ENCODE measurements at regions not wholly inside any gene's neighbourhood (a gene's known extent, or its start where the extent isn't known, plus 50 kb on each side); places are given as distances from the start of the nearest gene placed in this dataset.

- no peak overlapping the region for H3K27ac ChIP-seq (ENCODE audit: low read length)
- H3K9me3 ChIP-seq = no peaks in the 10 kb centered on the region
- Mint-ChIP-seq H3K27me3 (peaks cover 0 to 8% of the 10 kb centered on the region in 2 donors), H3K9me3 (peaks cover 0 to 3% (median 0%) of the 10 kb centered on the region in 3 donors), H3K36me3 (no peaks in the 10 kb centered on the region), H3K4me3 (no peak overlapping the region), H3K27ac (no peak overlapping the region), H3K4me1 (no peaks in the 10 kb centered on the region)
- POLR2A ChIA-PET = no interaction called here
- ATAC-seq (replicated peaks in 1 of 4) (no peak), DNase-seq (no peak)
- CTCF ChIA-PET = no interaction called here
- no peaks in the 10 kb centered on the region for H3K36me3 ChIP-seq (ENCODE audit: control insufficient read depth in 2 of 2, extremely low read depth in 1 of 2, insufficient read depth in 1 of 2, low read length in 1 of 2)
- no peaks in the 10 kb centered on the region for H3K4me1 ChIP-seq (ENCODE audit: control insufficient read depth in 1 of 2, extremely low read depth in 1 of 2, insufficient read depth in 2 of 2, low read length in 2 of 2)
- H3K4me3 ChIP-seq (ENCODE audit: control insufficient read depth in 1 of 2, extremely low read depth in 1 of 2, low read length in 1 of 2) = no peak overlapping the region
- 71% methylated on average over 1 of the region's 5 CpGs for WGBS (ENCODE audit: insufficient coverage)
- no peaks in the 10 kb centered on the region for H3K27me3 ChIP-seq (replicated peaks in 1 of 2; ENCODE audit: control insufficient read depth in 2 of 2, extremely low read depth in 1 of 2, insufficient read depth in 2 of 2, low read length in 1 of 2)
These were observed 132.3 kb upstream of the RND3 start for GRCh38 chr2:150619607-150620330.

DNA sequence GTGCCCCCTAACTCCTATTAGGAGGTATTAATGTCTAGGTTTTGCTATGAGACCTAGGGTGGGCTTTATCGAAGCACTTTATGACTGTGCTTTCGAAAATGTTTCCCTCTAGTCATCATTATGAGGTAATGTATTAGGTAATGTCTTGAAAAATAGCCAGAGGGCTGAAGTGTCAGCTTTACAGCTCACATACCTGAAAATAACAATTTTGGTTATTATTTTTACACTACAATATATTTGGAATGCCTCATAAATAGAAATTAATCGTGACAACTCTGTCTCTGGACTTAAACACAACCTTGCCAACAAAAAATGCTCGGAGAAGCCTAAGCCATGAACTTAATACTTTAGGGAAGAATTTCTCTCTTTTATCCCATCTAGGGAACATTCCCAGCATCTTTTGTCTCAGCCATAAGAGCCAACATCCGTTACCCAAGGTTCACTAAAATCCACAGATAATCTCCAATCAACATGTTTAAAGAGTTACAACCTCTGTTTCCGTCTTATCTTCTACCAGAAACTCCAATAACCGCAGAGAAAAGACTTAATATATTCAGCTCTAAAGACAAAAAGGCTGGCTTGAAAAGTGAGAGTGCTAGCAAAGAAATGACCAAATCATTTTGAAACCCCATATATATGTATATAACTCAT, 130.9 kb upstream of the RND3 start:
- Mint-ChIP-seq H3K36me3 (no peaks in the 10 kb centered on the region), H3K4me1 (no peaks in the 10 kb centered on the region), H3K4me3 (no peak overlapping the region), H3K9me3 (no peaks in the 10 kb centered on the region), H3K27me3 (peaks cover 0 to 8% of the 10 kb centered on the region in 2 donors), H3K27ac (no peak overlapping the region)
- Histone ChIP-seq H3K27me3 (replicated peaks in 1 of 2; ENCODE audit: control insufficient read depth in 2 of 2, extremely low read depth in 1 of 2, insufficient read depth in 2 of 2, low read length in 1 of 2) (no peaks in the 10 kb centered on the region), H3K36me3 (ENCODE audit: control insufficient read depth in 2 of 2, extremely low read depth in 1 of 2, insufficient read depth in 1 of 2, low read length in 1 of 2) (no peaks in the 10 kb centered on the region), H3K4me3 (ENCODE audit: control insufficient read depth in 1 of 2, extremely low read depth in 1 of 2, low read length in 1 of 2) (no peak overlapping the region), H3K9me3 (no peaks in the 10 kb centered on the region), H3K27ac (ENCODE audit: low read length) (no peak overlapping the region), H3K4me1 (ENCODE audit: control insufficient read depth in 1 of 2, extremely low read depth in 1 of 2, insufficient read depth in 2 of 2, low read length in 2 of 2) (no peaks in the 10 kb centered on the region)
- ATAC-seq (replicated peaks in 1 of 4) = no peak
- DNase-seq = no peak
- ChIA-PET CTCF (no interaction called here), POLR2A (no interaction called here)
- 70% methylated on average over 2 of the region's 7 CpGs for WGBS (ENCODE audit: insufficient coverage)

GRCh38 chr2:150617351-150617978, 130.0 kb upstream of the RND3 start:
- ATAC-seq (replicated peaks in 1 of 4) (no peak), DNase-seq (no peak)
- no peak overlapping the region for H3K4me3 ChIP-seq (ENCODE audit: control insufficient read depth in 1 of 2, extremely low read depth in 1 of 2, low read length in 1 of 2)
- H3K4me1 Mint-ChIP-seq = no peaks in the 10 kb centered on the region
- no peaks in the 10 kb centered on the region for H3K36me3 ChIP-seq (ENCODE audit: control insufficient read depth in 2 of 2, extremely low read depth in 1 of 2, insufficient read depth in 1 of 2, low read length in 1 of 2)
- H3K9me3 Mint-ChIP-seq = no peaks in the 10 kb centered on the region
- no peaks in the 10 kb centered on the region for H3K9me3 ChIP-seq
- ChIA-PET POLR2A (no interaction called here), CTCF (no interaction called here)
- no peak overlapping the region for H3K27ac ChIP-seq (ENCODE audit: low read length)
- H3K27ac Mint-ChIP-seq = no peak overlapping the region
- no peaks in the 10 kb centered on the region for H3K27me3 ChIP-seq (replicated peaks in 1 of 2; ENCODE audit: control insufficient read depth in 2 of 2, extremely low read depth in 1 of 2, insufficient read depth in 2 of 2, low read length in 1 of 2)
- H3K27me3 Mint-ChIP-seq = peaks cover 0 to 11% of the 10 kb centered on the region in 2 donors
- no peaks in the 10 kb centered on the region for H3K36me3 Mint-ChIP-seq
- WGBS (ENCODE audit: insufficient coverage) = 54% methylated on average over 3 of the region's 6 CpGs
- no peak overlapping the region for H3K4me3 Mint-ChIP-seq
- no peaks in the 10 kb centered on the region for H3K4me1 ChIP-seq (ENCODE audit: control insufficient read depth in 1 of 2, extremely low read depth in 1 of 2, insufficient read depth in 2 of 2, low read length in 2 of 2)

GRCh38 chr2:150612957-150613710, 125.7 kb upstream of the RND3 start:
- Mint-ChIP-seq H3K4me3 (no peak overlapping the region), H3K27me3 (peaks cover 0 to 5% of the 10 kb centered on the region in 2 donors), H3K4me1 (no peaks in the 10 kb centered on the region), H3K27ac (no peak overlapping the region), H3K9me3 (no peaks in the 10 kb centered on the region), H3K36me3 (no peaks in the 10 kb centered on the region)
- Histone ChIP-seq H3K36me3 (ENCODE audit: control insufficient read depth in 2 of 2, extremely low read depth in 1 of 2, insufficient read depth in 1 of 2, low read length in 1 of 2) (no peaks in the 10 kb centered on the region), H3K27ac (ENCODE audit: low read length) (no peak overlapping the region), H3K9me3 (no peaks in the 10 kb centered on the region), H3K4me1 (ENCODE audit: control insufficient read depth in 1 of 2, extremely low read depth in 1 of 2, insufficient read depth in 2 of 2, low read length in 2 of 2) (no peaks in the 10 kb centered on the region), H3K4me3 (ENCODE audit: control insufficient read depth in 1 of 2, extremely low read depth in 1 of 2, low read length in 1 of 2) (no peak overlapping the region), H3K27me3 (replicated peaks in 1 of 2; ENCODE audit: control insufficient read depth in 2 of 2, extremely low read depth in 1 of 2, insufficient read depth in 2 of 2, low read length in 1 of 2) (no peaks in the 10 kb centered on the region)
- ATAC-seq (replicated peaks in 1 of 4) (no peak), DNase-seq (no peak)
- ChIA-PET CTCF (interaction anchor here in 1 of 2 donors (0.6 kb wide), 1 partner anchor 1092 kb away, joined by 3 read pairs; no protein-coding TSS in a partner anchor), POLR2A (no interaction called here)
- WGBS (ENCODE audit: insufficient coverage) = 77% methylated on average over 3 of the region's 7 CpGs

GRCh38 chr2:150610670-150611279, 123.3 kb upstream of the RND3 start:
- Histone ChIP-seq H3K27ac (ENCODE audit: low read length) (no peak overlapping the region), H3K4me1 (ENCODE audit: control insufficient read depth in 1 of 2, extremely low read depth in 1 of 2, insufficient read depth in 2 of 2, low read length in 2 of 2) (no peaks in the 10 kb centered on the region), H3K9me3 (no peaks in the 10 kb centered on the region), H3K36me3 (ENCODE audit: control insufficient read depth in 2 of 2, extremely low read depth in 1 of 2, insufficient read depth in 1 of 2, low read length in 1 of 2) (no peaks in the 10 kb centered on the region), H3K4me3 (ENCODE audit: control insufficient read depth in 1 of 2, extremely low read depth in 1 of 2, low read length in 1 of 2) (no peak overlapping the region), H3K27me3 (replicated peaks in 1 of 2; ENCODE audit: control insufficient read depth in 2 of 2, extremely low read depth in 1 of 2, insufficient read depth in 2 of 2, low read length in 1 of 2) (no peaks in the 10 kb centered on the region)
- POLR2A ChIA-PET = no interaction called here
- no peaks in the 10 kb centered on the region for H3K9me3 Mint-ChIP-seq
- no CpG with 5 or more reads among the region's 6 CpGs for WGBS (ENCODE audit: insufficient coverage)
- no peak for DNase-seq
- H3K4me3 Mint-ChIP-seq = no peak overlapping the region
- H3K4me1 Mint-ChIP-seq = no peaks in the 10 kb centered on the region
- peaks cover 0 to 5% of the 10 kb centered on the region in 2 donors for H3K27me3 Mint-ChIP-seq
- no peak for ATAC-seq (replicated peaks in 1 of 4)
- CTCF ChIA-PET = no interaction called here
- H3K27ac Mint-ChIP-seq = no peak overlapping the region
- H3K36me3 Mint-ChIP-seq = no peaks in the 10 kb centered on the region

DNA sequence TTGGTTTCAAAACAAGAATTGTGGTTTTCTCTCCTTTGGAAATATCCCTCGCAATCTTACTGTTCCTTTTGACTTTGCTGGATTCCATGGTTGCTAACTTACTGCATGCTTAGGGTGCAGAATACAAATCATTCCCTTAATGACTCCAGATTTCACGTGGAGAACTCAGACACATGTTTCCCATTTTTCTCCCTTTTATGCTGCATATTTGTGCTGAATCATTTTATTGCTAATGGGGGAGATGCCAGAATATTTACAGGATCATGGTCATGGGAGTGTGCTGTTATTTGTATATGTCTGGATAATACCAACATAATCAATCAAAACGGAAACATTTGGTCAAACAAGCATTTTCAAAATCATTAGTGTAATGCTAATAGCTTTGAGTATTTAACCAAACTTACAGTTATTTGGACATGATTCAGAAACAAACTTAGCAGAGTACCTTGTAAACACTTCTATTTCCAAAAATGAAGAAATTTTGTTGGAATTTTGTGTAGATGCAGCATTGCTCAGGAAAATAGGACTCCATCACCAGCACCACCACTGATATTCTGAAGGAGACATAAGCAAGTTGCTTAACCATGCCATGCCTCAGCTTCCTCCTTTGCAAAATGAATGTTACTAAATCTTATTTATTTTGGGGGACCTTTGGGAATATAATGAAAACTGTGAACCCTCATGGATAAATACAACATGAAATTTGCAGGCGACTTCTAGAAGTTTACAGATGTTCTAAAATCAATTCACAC, 122.5 kb upstream of the RND3 start:
- Histone ChIP-seq H3K4me1 (ENCODE audit: control insufficient read depth in 1 of 2, extremely low read depth in 1 of 2, insufficient read depth in 2 of 2, low read length in 2 of 2) (no peaks in the 10 kb centered on the region), H3K27ac (ENCODE audit: low read length) (no peak overlapping the region), H3K27me3 (replicated peaks in 1 of 2; ENCODE audit: control insufficient read depth in 2 of 2, extremely low read depth in 1 of 2, insufficient read depth in 2 of 2, low read length in 1 of 2) (no peaks in the 10 kb centered on the region), H3K36me3 (ENCODE audit: control insufficient read depth in 2 of 2, extremely low read depth in 1 of 2, insufficient read depth in 1 of 2, low read length in 1 of 2) (no peaks in the 10 kb centered on the region), H3K4me3 (ENCODE audit: control insufficient read depth in 1 of 2, extremely low read depth in 1 of 2, low read length in 1 of 2) (no peak overlapping the region), H3K9me3 (no peaks in the 10 kb centered on the region)
- WGBS (ENCODE audit: insufficient coverage) = 57% methylated on average over 1 of the region's 4 CpGs
- Mint-ChIP-seq H3K4me3 (no peak overlapping the region), H3K4me1 (no peaks in the 10 kb centered on the region), H3K9me3 (no peaks in the 10 kb centered on the region), H3K27me3 (peaks cover 0 to 5% of the 10 kb centered on the region in 2 donors), H3K36me3 (no peaks in the 10 kb centered on the region), H3K27ac (no peak overlapping the region)
- DNase-seq = no peak
- ChIA-PET POLR2A (no interaction called here), CTCF (no interaction called here)
- no peak for ATAC-seq (replicated peaks in 1 of 4)

All from T-cell (primary cell).